Endothelial cell of umbilical vein (primary cell): ENCODE measurements at regions not wholly inside any gene's neighbourhood (a gene's known extent, or its start where the extent isn't known, plus 50 kb on each side); places are given as distances from the start of the nearest gene placed in this dataset.

Experiments
- MYC ChIP-seq: IDR thresholded peaks from one replicate; pipeline ENCODE4 v1.6.1; 2011; ENCODE audit warnings: mild to moderate bottlenecking, low read depth, low read length
- POLR2A ChIP-seq: IDR thresholded peaks from 2 replicates; pipeline ENCODE4 v1.6.1; 2012; ENCODE audit warnings: low read depth, mild to moderate bottlenecking, control low read depth, low read length

DNA sequence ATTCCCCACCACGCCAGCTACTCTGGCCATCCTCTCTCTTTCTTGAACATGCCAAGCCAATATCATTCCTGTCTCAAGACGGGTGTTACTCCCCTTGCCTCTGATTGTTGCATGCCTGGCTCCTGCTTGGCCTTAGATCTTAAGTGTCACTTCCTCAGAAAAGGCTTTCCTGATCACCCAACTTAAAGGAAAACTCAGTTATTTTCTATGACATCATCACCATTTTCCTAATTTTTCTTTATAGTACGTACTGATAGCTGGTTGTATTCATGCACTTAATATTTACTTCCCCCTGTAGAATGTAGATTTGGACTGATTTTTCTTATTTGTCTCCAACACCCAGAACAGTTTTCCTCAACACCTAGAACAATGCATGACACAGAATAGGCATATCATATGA lies 123.8 kb upstream of the TSPAN2 start:
- TF ChIP-seq MYC: no peak
- TF ChIP-seq POLR2A: no peak
